Neural cell (in vitro differentiated cells): ENCODE measurements at regions not wholly inside any gene's neighbourhood (a gene's known extent, or its start where the extent isn't known, plus 50 kb on each side); places are given as distances from the start of the nearest gene placed in this dataset.
"Not testable (repeated sequence)": the region's sequence is repeated elsewhere in the genome, so short reads cannot be mapped to it uniquely, and the experiment has no call there.

Experiments used
- H2AFZ ChIP-seq: fragments of 200-600, 300-800 bp; sonication (generic), shearing (Covaris generic); 2 replicates; pipeline ENCODE4 v1.6.0; 2014; ENCODE audit warnings: low read depth, mild to moderate bottlenecking, antibody characterized with exemption, low read length, moderate library complexity
- H3F3A ChIP-seq: fragments of 200-600 bp; shearing (Covaris generic); 2 replicates; pipeline ENCODE4 v1.6.1; 2016; ENCODE audit warnings: mild to moderate bottlenecking, moderate library complexity, mixed read lengths, antibody characterized with exemption, low read length; ENCODE audit not compliant: insufficient read depth, poor library complexity, severe bottlenecking
- H3K27ac ChIP-seq: fragments of 200-600, 300-800 bp; sonication (generic), shearing (Covaris generic); 2 replicates; pipeline ENCODE4 v1.5.1; 2014; ENCODE audit warnings: mild to moderate bottlenecking, low read length, moderate library complexity
- H3K27me3 ChIP-seq: fragments of 300-800, 200-600 bp; sonication (generic), shearing (Covaris generic); 2 replicates; pipeline ENCODE4 v1.6.0; 2014; ENCODE audit warnings: mild to moderate bottlenecking, low read depth, low read length, moderate library complexity; ENCODE audit not compliant: insufficient read depth
- H3K36me3 ChIP-seq: fragments of 300-800, 200-600 bp; sonication (generic), shearing (Covaris generic); 2 replicates; pipeline ENCODE4 v1.5.1; 2014; ENCODE audit warnings: mild to moderate bottlenecking, antibody characterized with exemption, low read length, moderate library complexity; ENCODE audit not compliant: insufficient read depth
- H3K4me2 ChIP-seq: fragments of 300-800, 200-600 bp; sonication (generic), shearing (Covaris generic); 2 replicates; pipeline ENCODE4 v1.6.0; 2014; ENCODE audit warnings: mild to moderate bottlenecking, low read length
- H3K4me3 ChIP-seq: fragments of 300-800, 200-600 bp; sonication (generic), shearing (Covaris generic); 2 replicates; pipeline ENCODE4 v1.5.1; 2014; ENCODE audit warnings: mild to moderate bottlenecking, low read length, moderate library complexity
- H3K79me2 ChIP-seq: fragments of 200-600 bp; shearing (Covaris generic); replicated peaks from 2 replicates; pipeline ENCODE4 v1.6.0; 2014; ENCODE audit warnings: mild to moderate bottlenecking, low read length, moderate library complexity; ENCODE audit not compliant: insufficient read depth
- H3K9ac ChIP-seq: fragments of 300-800, 200-600 bp; sonication (generic), shearing (Covaris generic); 2 replicates; pipeline ENCODE4 v1.6.1; 2016; ENCODE audit warnings: mild to moderate bottlenecking, low read length, mixed read lengths
- H3K9me2 ChIP-seq: fragments of 200-600 bp; shearing (Covaris generic); 2 replicates; pipeline ENCODE4 v1.6.1; 2016; ENCODE audit warnings: mild to moderate bottlenecking, low read length, mixed read lengths; ENCODE audit not compliant: insufficient read depth
- H3K9me3 ChIP-seq: fragments of 200-600, 300-800 bp; sonication (generic), shearing (Covaris generic); 2 replicates; pipeline ENCODE4 v1.6.1; 2016; ENCODE audit warnings: mild to moderate bottlenecking, mixed run types, low read length, moderate library complexity, mixed read lengths
- H4K20me1 ChIP-seq: fragments of 200-600 bp; shearing (Covaris generic); 2 replicates; pipeline ENCODE4 v1.6.1; 2016; ENCODE audit warnings: mild to moderate bottlenecking, mixed run types; ENCODE audit not compliant: insufficient read depth
- EP300 ChIP-seq: fragments of 450-650 bp; conservative IDR thresholded peaks from 2 replicates; pipeline ENCODE4 v1.6.1; 2014; ENCODE audit warnings: antibody characterized with exemption, mild to moderate bottlenecking, moderate library complexity; ENCODE audit not compliant: poor library complexity, severe bottlenecking
- EZH2 ChIP-seq: fragments of 200-600, 300-800 bp; shearing (Covaris generic), sonication (generic); IDR thresholded peaks from 2 replicates; pipeline ENCODE4 v1.6.1; 2014; ENCODE audit warnings: antibody characterized with exemption, low read length, borderline replicate concordance, mild to moderate bottlenecking; ENCODE audit not compliant: insufficient read depth, poor library complexity, severe bottlenecking
- MXI1 ChIP-seq: fragments of 450-650 bp; conservative IDR thresholded peaks from 2 replicates; pipeline ENCODE4 v1.6.1; 2014; ENCODE audit warnings: antibody characterized with exemption, mild to moderate bottlenecking; ENCODE audit not compliant: poor library complexity, severe bottlenecking
- POLR2AphosphoS5 ChIP-seq: IDR thresholded peaks from 2 replicates; pipeline ENCODE4 v1.6.1; 2012
- RAD21 ChIP-seq: fragments of 450-650 bp; conservative IDR thresholded peaks from 2 replicates; pipeline ENCODE4 v1.6.1; 2014; ENCODE audit warnings: antibody characterized with exemption, mild to moderate bottlenecking, moderate library complexity
- SMC3 ChIP-seq: fragments of 450-650 bp; conservative IDR thresholded peaks from 2 replicates; pipeline ENCODE4 v1.6.1; 2014; ENCODE audit warnings: antibody characterized with exemption, mild to moderate bottlenecking, moderate library complexity; ENCODE audit not compliant: poor library complexity
- TAF1 ChIP-seq: IDR thresholded peaks from 2 replicates; pipeline ENCODE4 v1.6.1; 2012; ENCODE audit warnings: low read depth
- TF ChIP-seq, protein P1 (sequence below): fragments of 450-650 bp; IDR thresholded peaks from 2 replicates; pipeline ENCODE4 v1.5.1; 2014; ENCODE audit warnings: antibody characterized with exemption, mild to moderate bottlenecking, moderate library complexity; ENCODE audit not compliant: poor library complexity, severe bottlenecking
- TF ChIP-seq, protein P2 (sequence below): IDR thresholded peaks from 2 replicates; pipeline ENCODE4 v1.6.1; 2012; ENCODE audit warnings: borderline replicate concordance

DNA sequence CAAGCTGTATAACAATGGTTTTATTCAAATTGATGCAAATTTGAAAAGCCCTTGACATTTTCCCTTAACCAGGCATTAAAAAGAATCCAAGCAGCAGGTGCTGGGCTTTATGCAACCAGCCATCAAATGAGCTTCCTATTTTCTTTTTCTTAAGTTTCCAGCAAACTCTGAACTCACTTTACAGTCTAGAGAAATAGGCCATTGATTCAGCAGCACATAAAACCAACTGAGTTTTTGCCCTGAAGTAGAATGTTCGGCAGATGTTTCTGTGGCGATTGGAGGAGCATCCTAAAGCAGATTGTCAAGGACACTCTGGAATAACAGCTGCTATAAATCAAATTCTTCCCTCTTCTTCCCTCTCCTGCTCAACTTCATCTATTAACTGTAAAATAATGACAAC is 582.8 kb upstream of the CPEB2 start:
- Histone ChIP-seq H3K79me2 (no peaks in the 10 kb centered on the region), H3K9me3 (no peaks in the 10 kb centered on the region), H2AFZ (no peak overlapping the region), H3K9me2 (no peaks in the 10 kb centered on the region), H3K4me2 (no peak overlapping the region), H3K36me3 (no peaks in the 10 kb centered on the region), H3K4me3 (no peak overlapping the region), H4K20me1 (no peaks in the 10 kb centered on the region), H3K27me3 (no peaks in the 10 kb centered on the region), H3K27ac (no peak overlapping the region), H3K9ac (no peak overlapping the region), H3F3A (no peaks in the 10 kb centered on the region)
- no peak for TF ChIP-seq RAD21
- no peak for TF ChIP-seq EP300
- TF ChIP-seq, protein P1, sequence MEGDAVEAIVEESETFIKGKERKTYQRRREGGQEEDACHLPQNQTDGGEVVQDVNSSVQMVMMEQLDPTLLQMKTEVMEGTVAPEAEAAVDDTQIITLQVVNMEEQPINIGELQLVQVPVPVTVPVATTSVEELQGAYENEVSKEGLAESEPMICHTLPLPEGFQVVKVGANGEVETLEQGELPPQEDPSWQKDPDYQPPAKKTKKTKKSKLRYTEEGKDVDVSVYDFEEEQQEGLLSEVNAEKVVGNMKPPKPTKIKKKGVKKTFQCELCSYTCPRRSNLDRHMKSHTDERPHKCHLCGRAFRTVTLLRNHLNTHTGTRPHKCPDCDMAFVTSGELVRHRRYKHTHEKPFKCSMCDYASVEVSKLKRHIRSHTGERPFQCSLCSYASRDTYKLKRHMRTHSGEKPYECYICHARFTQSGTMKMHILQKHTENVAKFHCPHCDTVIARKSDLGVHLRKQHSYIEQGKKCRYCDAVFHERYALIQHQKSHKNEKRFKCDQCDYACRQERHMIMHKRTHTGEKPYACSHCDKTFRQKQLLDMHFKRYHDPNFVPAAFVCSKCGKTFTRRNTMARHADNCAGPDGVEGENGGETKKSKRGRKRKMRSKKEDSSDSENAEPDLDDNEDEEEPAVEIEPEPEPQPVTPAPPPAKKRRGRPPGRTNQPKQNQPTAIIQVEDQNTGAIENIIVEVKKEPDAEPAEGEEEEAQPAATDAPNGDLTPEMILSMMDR = no peak
- no peak for TF ChIP-seq MXI1
- TF ChIP-seq EZH2 = no peak
- TF ChIP-seq TAF1 = no peak
- TF ChIP-seq POLR2AphosphoS5 = no peak
- no peak for TF ChIP-seq SMC3
- TF ChIP-seq, protein P2, sequence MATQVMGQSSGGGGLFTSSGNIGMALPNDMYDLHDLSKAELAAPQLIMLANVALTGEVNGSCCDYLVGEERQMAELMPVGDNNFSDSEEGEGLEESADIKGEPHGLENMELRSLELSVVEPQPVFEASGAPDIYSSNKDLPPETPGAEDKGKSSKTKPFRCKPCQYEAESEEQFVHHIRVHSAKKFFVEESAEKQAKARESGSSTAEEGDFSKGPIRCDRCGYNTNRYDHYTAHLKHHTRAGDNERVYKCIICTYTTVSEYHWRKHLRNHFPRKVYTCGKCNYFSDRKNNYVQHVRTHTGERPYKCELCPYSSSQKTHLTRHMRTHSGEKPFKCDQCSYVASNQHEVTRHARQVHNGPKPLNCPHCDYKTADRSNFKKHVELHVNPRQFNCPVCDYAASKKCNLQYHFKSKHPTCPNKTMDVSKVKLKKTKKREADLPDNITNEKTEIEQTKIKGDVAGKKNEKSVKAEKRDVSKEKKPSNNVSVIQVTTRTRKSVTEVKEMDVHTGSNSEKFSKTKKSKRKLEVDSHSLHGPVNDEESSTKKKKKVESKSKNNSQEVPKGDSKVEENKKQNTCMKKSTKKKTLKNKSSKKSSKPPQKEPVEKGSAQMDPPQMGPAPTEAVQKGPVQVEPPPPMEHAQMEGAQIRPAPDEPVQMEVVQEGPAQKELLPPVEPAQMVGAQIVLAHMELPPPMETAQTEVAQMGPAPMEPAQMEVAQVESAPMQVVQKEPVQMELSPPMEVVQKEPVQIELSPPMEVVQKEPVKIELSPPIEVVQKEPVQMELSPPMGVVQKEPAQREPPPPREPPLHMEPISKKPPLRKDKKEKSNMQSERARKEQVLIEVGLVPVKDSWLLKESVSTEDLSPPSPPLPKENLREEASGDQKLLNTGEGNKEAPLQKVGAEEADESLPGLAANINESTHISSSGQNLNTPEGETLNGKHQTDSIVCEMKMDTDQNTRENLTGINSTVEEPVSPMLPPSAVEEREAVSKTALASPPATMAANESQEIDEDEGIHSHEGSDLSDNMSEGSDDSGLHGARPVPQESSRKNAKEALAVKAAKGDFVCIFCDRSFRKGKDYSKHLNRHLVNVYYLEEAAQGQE = no peak

DNA sequence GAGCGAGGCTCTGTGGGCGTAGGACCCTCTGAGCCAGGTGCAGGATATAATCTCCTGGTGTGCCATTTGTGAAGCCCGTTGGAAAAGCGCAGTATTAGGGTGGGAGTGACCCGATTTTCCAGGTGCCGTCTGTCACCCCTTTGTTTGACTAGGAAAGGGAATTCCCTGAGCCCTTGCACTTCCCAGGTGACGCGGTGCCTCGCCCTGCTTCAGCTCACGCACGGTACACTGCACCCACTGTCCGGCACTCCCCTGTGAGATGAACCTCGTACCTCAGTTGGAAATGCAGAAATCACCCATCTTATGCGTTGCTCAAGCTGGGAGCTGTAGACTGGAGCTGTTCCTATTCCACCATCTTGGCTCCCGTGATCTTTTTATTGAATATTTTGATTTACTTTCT is 576.0 kb upstream of the CPEB2 start:
- not testable (repeated sequence) for H3K9me2 ChIP-seq, H3F3A ChIP-seq, H3K9ac ChIP-seq, H3K27ac ChIP-seq, H3K36me3 ChIP-seq, H2AFZ ChIP-seq, H3K4me3 ChIP-seq, H3K27me3 ChIP-seq, H3K79me2 ChIP-seq, H4K20me1 ChIP-seq, H3K9me3 ChIP-seq, H3K4me2 ChIP-seq

DNA sequence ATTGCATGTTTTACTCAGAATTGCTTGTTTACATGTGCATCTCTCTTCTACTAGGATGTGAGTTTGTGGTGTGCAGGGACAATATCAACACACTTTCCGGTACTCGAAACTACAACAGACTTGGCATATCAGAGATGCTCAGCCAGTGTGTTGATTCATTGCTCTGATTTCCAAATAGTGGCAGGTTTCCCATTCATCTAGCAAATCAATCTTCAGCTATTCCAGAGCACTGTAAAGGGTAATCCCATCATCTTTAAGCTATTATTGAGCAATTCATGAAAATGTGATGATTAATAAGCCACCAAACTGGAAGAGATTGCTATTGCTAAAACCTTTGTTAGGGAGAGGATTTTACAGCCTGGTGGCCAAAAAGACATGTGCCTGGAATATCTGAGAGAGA is 574.2 kb upstream of the CPEB2 start:
- no peak for TF ChIP-seq SMC3
- TF ChIP-seq, protein P1 = no peak
- no peak for TF ChIP-seq TAF1
- TF ChIP-seq EP300 = no peak
- no peak for TF ChIP-seq RAD21
- TF ChIP-seq MXI1 = no peak
- TF ChIP-seq EZH2 = no peak
- TF ChIP-seq, protein P2 = no peak
- no peak for TF ChIP-seq POLR2AphosphoS5
- H3K9me3 ChIP-seq = no peaks in the 10 kb centered on the region
- no peak overlapping the region for H3K4me2 ChIP-seq
- no peak overlapping the region for H3K4me3 ChIP-seq
- no peaks in the 10 kb centered on the region for H4K20me1 ChIP-seq
- H3F3A ChIP-seq = no peaks in the 10 kb centered on the region
- H3K27me3 ChIP-seq = no peaks in the 10 kb centered on the region
- no peak overlapping the region for H3K27ac ChIP-seq
- no peaks in the 10 kb centered on the region for H3K9me2 ChIP-seq
- no peaks in the 10 kb centered on the region for H3K79me2 ChIP-seq
- H3K36me3 ChIP-seq = no peaks in the 10 kb centered on the region
- no peak overlapping the region for H2AFZ ChIP-seq
- H3K9ac ChIP-seq = no peak overlapping the region
